LNCaP clone FGC (cell line): ENCODE measurements at regions not wholly inside any gene's neighbourhood (a gene's known extent, or its start where the extent isn't known, plus 50 kb on each side); places are given as distances from the start of the nearest gene placed in this dataset.

Experiments used
- DNase-seq: peaks from one replicate; pipeline ENCODE4 v3.0.0-alpha.2; 2011; ENCODE audit warnings: low read depth
- H3K4me3 ChIP-seq: 2 replicates; pipeline ENCODE4 v1.5.1; 2011; ENCODE audit warnings: mild to moderate bottlenecking, low read depth, low read length, control low read depth
- CTCF ChIP-seq: IDR thresholded peaks from 2 replicates; pipeline ENCODE4 v1.5.1; 2012; ENCODE audit warnings: mild to moderate bottlenecking; ENCODE audit not compliant: control insufficient read depth, insufficient read depth; ENCODE audit errors: extremely low read depth

DNA sequence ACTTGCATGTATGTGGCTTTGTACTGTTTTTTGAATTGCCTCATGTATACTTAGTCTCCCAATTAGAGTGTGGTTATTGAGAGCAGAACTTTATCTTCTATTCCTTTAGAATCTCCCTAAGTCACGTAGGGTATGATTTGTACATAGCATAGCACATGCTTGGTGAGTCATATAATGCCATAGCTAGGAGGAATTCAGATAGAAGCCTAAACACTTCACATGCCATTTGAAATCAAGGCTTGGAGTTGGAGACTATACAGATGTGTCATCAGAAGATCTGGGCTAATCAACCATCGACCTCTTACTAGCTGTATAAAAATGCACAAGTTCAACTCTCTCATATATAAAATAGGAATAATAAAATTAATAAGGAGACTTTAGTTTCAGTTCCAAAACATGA, 222.6 kb upstream of the ST6GAL2 start:
- TF ChIP-seq CTCF: no peak
- DNase-seq: no peak
- H3K4me3 ChIP-seq: no peak overlapping the region

GRCh38 chr2:107111623-107112022, 225.7 kb upstream of the ST6GAL2 start:
- DNase-seq: no peak
- TF ChIP-seq CTCF: no peak

GRCh38 chr2:107112561-107112960, 226.6 kb upstream of the ST6GAL2 start:
- no peak for DNase-seq
- no peak for TF ChIP-seq CTCF
- H3K4me3 ChIP-seq: no peak overlapping the region

More at GRCh38 chr2:107111623-107112022, 225.7 kb upstream of the ST6GAL2 start:
- no peak overlapping the region for H3K4me3 ChIP-seq

GRCh38 chr2:107128381-107128780, 242.4 kb upstream of the ST6GAL2 start:
- no peak for TF ChIP-seq CTCF
- no peak for DNase-seq
- no peak overlapping the region for H3K4me3 ChIP-seq

- TF ChIP-seq CTCF: no peak
- H3K4me3 ChIP-seq: no peak overlapping the region
- no peak for DNase-seq
Observed at GRCh38 chr2:107132070-107132469, 246.1 kb upstream of the ST6GAL2 start.

DNA sequence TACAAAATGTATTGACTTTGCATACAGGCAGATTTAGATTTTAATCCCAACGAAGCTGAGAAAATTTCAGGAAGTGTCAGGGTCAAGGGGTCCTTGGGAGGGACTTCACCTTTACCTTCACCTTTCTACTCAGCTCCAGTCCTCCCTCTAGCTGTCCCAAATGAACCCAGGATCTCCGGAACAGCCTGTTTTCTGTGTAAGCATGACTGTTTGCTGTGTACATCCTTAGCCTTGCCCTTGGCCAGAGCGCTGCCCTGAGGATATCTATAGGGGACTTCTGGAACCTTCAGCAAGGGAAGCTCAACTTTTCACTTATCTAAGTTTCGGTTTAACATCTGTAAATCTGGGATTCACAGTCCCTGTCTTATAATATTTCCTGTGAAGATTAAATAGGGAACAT, 246.8 kb upstream of the ST6GAL2 start:
- TF ChIP-seq CTCF: no peak
- no peak overlapping the region for H3K4me3 ChIP-seq
- DNase-seq: no peak

DNA sequence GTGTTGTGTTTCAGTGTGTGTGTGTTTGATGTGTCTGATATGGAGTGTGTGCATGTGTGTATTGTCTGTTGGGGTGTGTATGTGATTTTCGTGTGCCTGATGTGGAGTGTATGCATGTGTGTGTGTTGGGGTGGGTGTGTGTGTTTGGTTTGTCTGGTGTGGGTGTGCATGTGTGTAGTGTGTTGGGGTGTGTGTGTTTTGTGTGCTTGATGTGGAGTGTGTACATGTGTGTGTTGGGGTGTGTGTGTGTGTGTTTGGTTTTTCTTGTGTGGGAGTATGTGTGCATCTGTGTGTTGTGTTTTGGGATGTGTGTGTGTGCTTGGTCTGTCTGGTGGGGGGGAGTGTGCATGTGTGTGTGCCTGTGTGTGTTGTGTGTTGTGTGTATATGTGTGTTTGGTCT, 247.4 kb upstream of the ST6GAL2 start:
- TF ChIP-seq CTCF: no peak
- DNase-seq: no peak
- no peak overlapping the region for H3K4me3 ChIP-seq
